ENCODE measurements at regions not wholly inside any gene's neighbourhood (a gene's known extent, or its start where the extent isn't known, plus 50 kb on each side); places are given as distances from the start of the nearest gene placed in this dataset.

DNA sequence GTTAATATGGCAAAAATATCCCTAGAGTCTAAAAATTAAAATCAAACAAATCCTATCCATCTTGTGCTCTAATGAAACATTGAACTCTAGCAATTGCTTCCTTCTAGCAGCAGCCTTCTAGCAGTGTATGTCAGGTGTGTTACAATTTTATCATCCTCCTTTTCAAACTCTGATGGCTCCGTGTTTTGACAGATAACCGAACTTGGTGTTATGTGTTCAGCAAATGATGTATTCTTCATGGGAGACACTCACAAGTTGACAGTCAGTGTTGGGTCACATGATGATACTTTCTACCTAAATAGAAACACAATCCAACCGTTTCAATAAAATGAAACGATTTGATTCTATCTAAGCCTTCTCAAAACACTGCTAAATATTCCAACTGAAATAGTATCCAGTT is 525.3 kb upstream of the NOVA1 start:
- no peak for DNase-seq

DNA sequence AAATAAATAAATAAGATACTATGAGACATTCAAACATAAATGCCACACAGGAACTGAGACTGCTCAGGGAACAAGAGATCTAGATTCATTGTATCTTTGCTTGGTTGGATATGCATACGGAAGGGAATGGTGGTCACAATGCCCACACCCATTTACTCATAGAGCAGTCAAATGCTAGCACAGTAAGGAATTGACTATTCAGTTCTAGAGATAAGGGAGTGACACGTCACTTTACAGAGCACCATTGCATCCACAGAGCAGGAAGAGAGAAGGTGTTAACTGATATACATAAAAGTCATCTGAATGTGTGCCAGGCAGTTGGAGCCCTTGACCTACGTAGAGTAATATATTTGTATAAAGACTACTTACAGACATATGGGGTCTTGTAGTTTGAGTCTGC is 530.0 kb upstream of the NOVA1 start:
- no peak for DNase-seq

DNA sequence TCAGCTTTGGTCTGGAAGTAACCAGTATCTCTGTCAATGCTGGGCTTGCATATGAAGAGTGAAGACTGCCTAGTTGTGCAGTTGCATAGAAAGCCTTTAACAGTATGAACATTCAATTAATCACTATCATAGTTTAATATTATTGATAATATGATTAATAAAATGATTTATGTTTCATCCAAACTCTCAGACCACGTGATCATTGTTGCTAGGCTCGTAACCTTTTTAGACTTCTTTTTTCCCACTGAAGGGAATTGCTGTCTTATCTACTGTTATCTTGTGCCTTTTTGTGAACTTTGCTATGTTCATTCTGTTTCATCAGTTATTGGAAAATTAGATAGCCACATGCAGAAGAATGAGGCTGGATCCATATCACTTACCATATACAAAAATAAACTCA is 536.4 kb upstream of the NOVA1 start:
- DNase-seq = no peak

DNA sequence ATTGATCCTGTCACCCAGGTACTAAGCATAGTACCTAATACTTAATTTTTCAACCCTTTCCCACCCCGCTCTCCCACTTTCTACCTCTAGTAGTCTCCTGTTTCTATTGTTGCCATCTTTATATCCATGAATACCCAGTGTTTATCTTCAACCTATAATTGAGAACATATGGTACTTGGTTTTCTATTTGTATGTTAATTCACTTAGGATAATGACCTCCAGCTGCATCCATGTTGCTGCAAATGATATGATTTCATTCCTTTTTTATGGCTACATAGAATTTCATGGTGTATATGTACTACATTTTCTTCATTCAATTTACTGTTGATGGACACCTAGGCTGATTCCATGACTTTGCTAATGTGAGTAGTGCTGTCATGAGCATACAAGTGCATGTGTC is 547.3 kb upstream of the NOVA1 start:
- DNase-seq = no peak

DNA sequence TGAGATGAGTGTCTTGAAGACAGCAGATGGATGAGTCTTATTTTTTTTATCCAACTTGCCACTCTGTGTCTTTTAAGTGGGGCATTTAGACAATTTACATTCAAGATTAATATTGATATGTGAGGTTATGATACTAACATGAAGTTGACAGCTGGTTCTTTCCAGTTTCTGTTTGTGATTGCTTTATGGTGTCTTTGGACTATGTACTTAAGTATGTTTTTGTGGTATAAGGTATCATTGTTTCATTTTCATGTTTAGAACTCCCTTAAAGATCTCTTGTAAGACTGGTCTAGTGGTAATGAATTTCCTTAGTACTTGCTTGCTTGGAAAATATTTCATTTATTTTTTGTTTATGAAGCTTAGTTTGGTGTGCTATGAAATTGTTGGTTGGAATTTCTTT is 550.3 kb upstream of the NOVA1 start:
- DNase-seq = no peak

DNA sequence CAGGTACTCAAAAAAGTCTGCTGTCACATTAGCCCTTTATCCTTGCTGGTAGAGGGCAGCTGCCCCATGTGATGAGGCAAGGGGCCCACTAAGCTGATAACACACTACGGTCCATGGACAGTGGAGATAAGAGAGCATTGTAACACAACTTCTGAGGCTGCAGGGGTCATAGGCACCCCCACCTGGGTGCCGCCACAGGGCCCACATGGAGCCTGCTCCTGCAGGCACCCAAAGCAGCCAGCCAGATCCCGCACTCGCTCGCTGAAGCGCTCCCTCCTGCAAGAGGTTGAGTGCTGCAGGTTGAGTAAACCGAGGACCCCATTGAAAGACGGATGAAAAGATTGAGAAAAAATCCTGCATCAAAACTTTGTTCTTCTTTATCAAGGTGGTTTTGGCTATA is 566.3 kb upstream of the NOVA1 start:
- DNase-seq = no peak

DNA sequence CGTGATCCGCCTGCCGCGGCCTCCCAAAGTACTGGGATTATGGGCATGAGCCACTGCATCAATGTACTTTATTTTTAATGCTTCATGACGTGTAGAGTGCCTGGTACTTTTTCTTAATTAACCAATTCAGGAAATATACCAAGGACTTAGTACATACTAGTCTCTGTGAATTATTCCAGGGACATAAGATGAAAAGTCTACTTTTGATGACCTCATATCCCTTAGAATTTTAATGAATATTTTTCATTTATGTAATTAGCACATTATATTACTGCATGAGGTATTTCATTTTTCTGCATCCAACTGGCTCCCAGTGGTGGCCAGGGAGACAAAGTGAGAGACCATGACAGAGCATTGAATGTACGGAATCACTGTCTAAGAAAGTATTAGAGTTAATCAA is 577.7 kb upstream of the NOVA1 start:
- no peak for DNase-seq

DNA sequence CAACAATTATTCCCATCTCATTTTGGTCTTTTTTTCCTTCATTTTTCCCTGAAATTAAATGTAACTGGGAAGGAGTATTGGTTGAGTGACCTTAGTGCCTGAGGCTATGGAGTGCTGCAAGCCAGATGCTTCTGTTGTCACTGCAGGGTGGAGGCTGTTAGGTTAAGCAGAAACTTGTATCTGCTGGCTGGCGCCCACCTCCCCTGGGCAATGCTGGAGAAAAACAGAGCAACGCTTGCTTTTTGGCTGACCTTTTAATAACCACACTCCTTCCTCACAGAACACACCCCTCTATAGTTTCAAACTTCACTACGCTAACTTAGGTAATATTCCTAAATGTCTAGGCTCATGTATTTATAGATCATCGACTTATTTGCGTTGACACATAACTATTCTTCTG is 583.5 kb upstream of the NOVA1 start:
- no peak for DNase-seq

DNA sequence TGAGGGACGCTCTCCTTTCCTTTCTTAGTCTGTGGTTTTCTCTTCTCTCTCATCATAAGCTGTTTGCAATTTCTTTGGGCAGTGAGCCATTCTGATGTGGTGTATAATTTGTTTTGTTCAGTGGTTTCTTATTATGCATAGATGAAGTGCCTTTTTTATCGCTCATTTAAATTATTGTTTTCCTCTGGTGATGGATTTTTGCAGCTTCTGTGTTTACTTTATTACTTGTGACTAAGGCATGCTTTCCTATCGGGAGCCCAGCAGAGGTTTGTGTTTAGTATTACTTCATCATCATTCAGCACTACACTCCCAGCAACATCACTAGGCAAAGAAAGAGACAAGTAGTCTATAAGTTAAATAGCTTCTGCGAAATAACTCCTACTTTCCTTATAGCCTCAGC is 586.6 kb upstream of the NOVA1 start:
- DNase-seq = no peak

DNA sequence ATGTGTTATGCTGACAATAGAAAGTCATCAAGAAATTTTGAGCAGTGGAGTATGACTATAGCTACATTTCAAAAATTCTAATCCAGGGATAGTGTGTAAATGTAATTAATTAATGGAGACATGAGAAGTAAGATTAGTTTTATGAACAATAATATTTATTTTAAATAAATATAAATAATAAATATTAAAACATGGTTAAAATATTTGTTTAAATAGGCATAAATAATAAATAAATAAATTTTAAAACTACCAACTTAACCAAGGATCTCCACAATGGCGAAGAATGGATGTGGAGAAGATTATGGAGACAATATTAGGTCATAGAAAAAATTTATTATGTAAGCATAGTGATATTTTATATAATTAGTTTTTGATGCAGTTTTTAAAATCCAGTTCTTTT is 588.2 kb upstream of the NOVA1 start:
- DNase-seq = no peak

DNA sequence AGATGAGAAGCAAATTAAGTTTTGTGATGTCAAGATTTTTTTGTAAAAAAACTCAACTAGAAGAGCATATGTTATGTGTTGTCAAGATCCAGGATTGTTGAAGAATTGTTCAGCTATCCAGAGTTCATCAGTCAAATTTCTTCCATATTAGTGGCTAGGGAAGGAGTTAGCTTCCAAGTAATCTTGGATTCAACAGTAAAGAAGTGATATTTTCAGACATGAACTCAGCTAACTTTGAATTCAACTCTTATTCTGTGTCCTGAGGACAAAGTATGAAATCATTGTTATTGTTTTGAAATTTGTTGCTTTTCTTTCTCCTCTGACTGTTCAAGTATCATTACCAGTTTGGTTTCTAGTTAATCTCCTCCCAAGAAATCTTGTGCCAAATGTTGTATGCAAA is 589.3 kb upstream of the NOVA1 start:
- DNase-seq = no peak

DNA sequence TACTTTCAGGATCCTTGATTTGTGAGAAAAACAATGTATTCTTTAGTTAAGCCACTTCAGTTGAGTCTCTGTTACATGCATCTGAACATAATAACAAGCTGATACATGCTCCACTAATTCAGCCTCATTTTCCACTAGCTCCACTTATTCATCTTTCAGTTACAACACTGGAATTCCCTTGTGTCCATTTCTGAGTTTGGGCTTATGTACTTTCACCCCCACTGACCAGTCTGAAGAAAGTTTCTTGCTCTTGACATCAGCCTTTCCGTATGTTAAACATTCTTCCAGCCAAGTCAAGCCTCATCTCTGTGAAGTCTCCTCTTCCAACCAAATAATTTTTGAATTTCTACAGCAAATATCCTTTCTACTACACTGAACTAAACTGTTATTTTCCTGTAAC is 592.5 kb upstream of the NOVA1 start:
- no peak for DNase-seq

DNA sequence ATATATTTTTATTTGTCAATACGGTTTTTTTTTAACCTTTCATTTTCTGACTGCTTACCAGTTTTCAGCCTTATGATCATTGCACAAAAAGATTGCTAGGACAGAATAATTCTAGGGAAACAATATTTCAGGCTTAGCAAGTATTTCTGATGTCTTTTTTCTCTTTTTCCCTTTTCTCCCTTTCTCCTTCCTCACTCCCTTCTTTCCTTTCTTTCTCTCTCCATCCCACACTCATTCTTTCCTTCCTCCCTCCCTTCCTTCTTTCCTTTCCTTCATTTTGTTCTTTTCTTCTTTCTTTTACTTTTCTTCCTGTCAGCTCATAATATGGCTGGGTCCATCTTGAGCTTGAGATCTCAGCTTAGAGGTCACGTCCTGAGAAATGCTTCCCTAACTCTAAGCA is 601.4 kb upstream of the NOVA1 start:
- DNase-seq = no peak

DNA sequence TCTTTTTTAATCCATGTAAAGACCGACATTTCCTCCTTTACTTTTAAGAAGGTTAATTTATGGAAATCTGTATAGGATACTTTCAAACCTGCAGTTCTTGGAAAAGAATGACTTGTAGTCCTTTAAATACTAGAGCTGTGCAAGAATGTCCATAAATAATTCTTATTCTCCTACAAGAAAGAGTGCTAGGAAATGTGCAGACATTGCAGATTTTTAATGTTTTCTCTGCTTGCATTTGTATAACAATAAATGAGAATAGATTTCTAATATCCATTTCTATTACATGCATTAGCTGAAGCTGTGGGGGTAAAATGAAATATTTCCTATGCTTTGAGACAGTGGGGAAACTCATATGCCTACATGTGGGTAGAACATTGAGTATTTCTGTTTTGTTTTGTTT is 607.2 kb upstream of the NOVA1 start:
- DNase-seq = no peak

DNA sequence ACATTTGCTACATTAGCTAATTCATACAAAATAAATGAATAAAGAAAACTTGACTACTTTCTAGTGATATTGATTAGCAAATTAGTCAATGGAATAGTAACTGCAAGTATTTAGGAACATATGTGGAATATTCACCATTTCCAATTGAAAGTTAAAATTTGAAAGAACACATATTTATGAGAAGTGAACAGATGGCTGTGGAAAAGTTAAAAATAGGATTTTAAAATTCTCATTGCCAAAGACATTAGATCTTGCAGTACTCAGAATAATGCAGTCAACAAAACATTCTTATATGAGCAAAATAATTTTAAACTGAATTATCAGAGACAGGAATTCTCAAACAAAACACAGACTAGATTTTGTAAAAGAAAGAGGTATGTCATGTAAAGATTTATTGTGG is 613.9 kb upstream of the NOVA1 start:
- DNase-seq = no peak

DNA sequence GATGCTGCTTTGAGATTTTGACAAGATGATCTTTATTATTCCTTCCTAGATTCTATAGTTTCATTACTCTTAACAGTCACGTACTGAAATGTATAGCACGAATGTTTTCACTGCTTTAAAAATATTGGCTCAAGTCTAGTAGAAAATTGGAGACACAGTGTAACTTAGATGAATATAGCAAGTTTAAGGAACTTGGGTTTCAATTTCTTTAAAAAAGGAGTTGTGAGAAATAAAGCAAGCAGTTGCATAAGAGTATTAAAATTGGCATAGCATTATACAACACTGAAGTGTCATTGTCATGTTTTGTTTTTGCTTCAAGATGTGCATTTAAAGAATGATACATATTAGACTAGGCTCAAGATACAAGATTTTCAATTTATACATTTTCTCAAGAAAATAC is 624.8 kb upstream of the NOVA1 start:
- DNase-seq = no peak

DNA sequence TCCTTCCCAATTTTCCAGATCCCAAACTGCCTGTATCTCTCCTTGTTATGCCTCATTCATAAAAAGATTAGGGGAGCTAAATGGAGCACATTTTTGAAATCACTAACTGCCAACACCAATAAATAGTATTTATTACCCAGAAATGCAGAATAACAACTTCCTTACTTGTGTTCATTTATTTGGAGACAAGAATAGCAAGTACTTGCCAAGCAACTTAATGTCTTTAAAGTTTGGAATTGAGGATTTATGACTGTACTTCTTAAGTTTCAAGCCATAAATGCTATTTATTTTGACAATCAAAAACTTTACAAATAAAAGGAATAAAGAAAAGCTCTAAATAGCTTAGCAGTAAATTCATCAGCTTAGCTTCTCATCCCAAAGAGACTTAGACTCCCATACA is 626.1 kb upstream of the NOVA1 start:
- DNase-seq = no peak

DNA sequence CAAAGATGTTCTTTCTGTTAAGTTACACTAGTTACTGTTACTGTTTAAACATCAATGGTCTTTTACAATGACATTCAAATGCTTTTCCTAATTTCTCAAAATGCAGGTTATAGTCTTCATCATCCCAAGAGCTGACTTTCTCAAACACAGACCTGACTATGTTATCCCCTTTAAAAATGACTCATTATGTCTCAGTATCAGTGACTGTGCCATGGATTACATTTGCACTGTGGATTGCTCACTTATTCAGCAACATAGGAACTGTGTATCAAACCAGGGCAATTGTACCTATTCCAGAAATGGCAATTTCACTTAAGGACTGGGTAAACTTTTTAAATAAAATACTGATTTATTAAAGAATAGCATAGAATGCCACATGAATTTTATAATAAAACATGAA is 630.2 kb upstream of the NOVA1 start:
- no peak for DNase-seq

DNA sequence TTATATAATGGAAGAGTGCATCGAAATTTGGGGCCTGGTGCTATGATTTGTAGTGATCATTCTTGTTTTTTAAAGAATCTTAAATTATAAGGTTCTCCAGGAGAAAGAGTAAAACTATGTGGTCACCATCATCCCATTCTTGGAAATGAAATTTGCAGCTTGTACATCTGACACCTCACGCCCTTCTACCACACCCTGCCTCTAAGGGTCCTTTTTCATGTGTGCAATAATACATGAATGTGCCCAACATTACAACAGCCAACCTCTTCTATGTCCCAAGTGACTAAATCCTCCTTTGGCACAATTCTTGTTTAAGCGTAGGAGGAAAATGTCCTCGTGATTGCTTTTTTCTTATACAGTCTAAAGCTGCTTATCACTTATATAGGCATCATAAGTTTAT is 636.5 kb upstream of the NOVA1 start:
- no peak for DNase-seq

DNA sequence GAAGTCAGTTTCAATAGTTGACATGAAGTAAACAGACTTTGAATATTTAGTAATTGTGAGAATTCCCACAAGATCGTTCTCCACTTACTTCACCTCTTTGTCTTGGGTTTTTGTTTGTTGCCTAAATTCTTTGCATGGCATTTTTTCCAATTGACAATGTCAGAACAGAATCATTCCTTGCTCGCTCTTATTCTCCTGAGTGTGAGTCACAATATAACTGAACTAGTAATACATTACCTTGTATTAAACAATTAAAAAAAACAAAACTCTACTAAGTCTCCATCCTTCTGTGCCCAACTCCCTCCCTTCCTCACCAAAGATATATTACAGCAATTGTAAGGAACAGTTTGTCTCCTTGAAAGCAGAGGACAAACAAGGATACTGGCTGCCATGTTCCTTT is 638.8 kb upstream of the NOVA1 start:
- DNase-seq = no peak

DNA sequence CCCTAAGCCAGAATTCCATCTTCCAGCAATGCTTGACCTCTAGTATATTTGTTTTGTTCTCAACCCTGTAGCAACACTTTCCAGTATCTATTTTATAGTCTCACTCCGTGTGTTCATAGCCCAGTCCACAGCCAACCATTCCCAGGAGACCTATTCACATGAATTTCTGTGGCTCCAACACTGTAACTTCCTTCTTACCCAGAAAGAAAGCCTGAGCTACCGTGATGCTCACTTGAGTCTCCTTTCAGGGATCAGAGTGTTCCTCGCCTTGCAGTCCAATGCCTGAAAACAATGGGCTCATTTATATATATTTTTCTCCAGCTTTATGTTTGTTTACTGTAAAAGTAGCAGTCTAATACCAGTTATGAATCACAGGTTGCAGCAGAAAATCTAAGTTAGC is 645.0 kb upstream of the NOVA1 start:
- DNase-seq = no peak

DNA sequence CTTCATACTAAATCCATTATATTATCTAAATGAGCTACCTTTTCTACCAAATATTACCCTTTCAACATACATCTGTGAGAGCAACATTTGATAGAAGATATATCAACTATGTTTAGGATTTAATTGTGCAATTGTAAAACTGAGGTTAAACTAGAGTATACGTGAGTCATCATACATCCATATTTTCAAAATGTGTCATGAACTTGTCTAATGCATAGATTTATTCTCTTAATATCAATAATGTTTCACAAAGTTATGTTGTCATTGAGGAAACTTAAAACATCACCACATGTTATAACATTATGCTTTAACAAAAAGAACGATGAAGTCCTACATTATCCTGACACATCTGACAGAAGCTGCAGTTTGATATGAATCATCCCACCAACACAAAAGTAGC is 645.5 kb upstream of the NOVA1 start:
- DNase-seq = no peak

DNA sequence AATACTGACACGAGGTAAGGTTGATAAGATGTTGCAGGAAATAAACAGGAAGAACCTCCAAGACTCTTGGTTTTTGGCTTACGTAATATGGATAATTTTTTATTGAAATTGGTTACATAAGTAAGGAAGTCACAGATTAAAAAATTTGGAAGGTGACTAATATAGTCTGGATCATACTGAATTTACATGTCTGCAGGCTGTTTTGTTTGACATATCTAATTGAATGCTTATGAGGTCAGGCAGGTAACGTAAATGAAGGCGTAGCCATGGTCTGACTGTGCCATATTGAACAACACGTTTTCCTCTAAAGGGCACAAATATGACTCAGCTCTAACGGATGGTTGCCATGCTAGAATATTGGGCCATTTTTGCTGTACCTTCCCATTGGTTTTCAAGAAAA is 648.1 kb upstream of the NOVA1 start:
- no peak for DNase-seq

DNA sequence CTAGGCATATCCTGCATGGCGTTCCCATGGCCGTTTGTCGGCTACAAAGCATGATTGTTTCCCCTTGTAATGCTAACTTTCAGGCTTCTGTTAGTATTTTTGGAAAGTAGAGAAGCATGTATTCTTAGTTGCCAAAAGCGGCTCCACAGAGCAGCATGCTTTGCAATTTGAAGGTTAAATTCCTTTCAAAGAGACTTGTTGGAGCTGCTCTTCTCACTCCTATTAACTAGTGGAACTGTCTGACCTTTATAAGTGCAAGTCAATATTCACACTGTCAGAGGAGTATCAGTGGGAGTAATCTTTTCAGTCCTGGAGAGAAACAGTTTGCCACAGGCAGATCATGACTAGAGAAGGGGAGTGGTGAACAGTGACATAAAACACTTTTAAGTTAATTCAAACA is 656.1 kb upstream of the NOVA1 start:
- DNase-seq = no peak

DNA sequence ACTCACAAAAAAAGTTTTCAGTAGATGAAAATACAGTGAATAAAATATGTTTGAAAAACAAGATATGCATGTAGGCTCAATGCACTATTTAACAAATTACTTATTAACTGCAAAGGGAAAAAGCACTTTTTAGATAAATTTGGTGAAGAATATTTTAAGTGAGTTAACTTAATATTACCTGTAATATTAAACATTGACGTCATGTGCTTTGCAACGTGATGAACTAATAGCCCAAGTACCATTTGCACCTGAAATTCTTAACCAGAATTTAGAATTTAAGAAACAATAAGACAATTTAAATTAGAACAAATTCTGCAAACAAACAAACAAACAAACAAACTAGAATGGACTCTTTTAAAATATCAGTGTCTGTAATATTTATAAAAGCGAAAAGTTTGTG is 659.0 kb upstream of the NOVA1 start:
- no peak for DNase-seq

DNA sequence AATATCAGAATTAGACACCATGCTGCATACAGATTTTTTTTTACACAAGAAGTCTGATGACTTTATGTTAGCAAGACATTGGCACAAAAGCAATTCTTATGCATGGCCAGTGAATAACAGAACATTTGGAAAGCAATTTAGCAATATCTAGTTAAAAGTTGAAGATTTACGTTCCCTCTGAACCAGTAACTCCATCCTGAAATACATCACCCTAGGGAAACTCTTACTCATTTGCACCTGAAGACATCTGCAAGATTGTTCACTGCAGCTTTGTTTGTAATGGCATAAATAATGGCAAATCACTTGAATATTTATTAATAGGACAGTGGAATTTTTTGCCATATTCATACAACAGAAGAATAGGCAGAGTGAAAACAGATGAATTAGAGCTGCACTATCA is 670.0 kb upstream of the NOVA1 start:
- DNase-seq = no peak

DNA sequence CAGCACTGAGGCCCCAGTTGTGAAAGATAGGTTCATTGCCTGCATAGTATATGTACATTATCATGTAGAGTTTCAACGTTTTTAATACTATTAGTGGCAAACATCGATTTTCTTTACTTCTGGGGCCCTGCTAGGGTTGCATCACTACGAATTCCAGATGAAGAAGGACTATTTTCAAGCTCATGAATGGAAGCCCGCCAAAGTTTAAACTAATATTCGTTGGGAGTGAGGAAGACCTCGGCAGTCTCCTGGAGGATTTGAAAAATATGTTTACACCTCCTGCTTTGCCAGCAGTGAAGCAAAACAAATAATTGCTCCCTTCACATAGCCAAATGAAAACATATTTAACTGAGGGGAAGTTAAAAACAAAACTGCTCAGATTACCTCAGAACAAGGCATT is 672.9 kb upstream of the NOVA1 start:
- no peak for DNase-seq
